ENCODE measurements at regions not wholly inside any gene's neighbourhood (a gene's known extent, or its start where the extent isn't known, plus 50 kb on each side); places are given as distances from the start of the nearest gene placed in this dataset.

DNA sequence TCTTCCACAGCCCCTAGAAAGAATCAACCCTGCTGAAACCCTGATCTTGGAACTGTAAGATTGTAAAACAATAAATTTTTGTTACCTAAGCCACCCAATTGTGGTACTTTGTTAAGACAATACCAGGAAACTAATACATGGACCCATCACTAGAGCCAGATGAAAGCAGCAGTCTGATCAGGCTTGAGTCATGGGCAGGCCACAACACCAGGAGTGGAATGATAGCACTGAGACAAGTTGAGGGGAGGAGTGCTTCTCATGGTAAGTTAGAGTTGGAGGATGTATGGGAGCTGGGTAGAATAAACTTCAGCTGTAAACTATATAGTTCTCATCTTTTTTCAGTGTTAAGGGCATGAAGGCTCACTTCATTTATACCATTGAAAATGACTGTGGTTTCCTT is 164.4 kb upstream of the OR13F1 start:
- in situ Hi-C loops (cut with HindIII; ENCODE audit: low pct_unique_long_range_greater_than_20kb, low sequenced_read_pairs), result no loop called here
- intact Hi-C loops (cut with micrococcal nuclease; ENCODE audit: unreplicated experiment), result no loop called here
- Histone ChIP-seq H3K36me3 (ENCODE audit: control insufficient read depth, insufficient read depth, low read length) (no peaks in the 10 kb centered on the region), H3K9me3 (ENCODE audit: control insufficient read depth, insufficient read depth, low read depth, low read length) (no peaks in the 10 kb centered on the region), H3K27me3 (ENCODE audit: control insufficient read depth, insufficient read depth, low read length) (no peaks in the 10 kb centered on the region), H3K27ac (ENCODE audit: low read length) (no peak overlapping the region), H3K4me3 (ENCODE audit: low read depth in 2 of 2, low read length in 2 of 2) (no peak overlapping the region), H3K4me1 (ENCODE audit: control insufficient read depth, insufficient read depth, low read length) (no peaks in the 10 kb centered on the region)
- DNase-seq (ENCODE audit: low read depth, low spot score) (no peak), ATAC-seq (no peak)
- TF ChIP-seq, protein P1, sequence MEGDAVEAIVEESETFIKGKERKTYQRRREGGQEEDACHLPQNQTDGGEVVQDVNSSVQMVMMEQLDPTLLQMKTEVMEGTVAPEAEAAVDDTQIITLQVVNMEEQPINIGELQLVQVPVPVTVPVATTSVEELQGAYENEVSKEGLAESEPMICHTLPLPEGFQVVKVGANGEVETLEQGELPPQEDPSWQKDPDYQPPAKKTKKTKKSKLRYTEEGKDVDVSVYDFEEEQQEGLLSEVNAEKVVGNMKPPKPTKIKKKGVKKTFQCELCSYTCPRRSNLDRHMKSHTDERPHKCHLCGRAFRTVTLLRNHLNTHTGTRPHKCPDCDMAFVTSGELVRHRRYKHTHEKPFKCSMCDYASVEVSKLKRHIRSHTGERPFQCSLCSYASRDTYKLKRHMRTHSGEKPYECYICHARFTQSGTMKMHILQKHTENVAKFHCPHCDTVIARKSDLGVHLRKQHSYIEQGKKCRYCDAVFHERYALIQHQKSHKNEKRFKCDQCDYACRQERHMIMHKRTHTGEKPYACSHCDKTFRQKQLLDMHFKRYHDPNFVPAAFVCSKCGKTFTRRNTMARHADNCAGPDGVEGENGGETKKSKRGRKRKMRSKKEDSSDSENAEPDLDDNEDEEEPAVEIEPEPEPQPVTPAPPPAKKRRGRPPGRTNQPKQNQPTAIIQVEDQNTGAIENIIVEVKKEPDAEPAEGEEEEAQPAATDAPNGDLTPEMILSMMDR (IDR thresholded peaks at IDR 0.05), result no peak
- ChIA-PET CTCF (no interaction called here), POLR2A (no interaction called here)
- BruUV-seq (replicated peaks), result no TSS peak

DNA sequence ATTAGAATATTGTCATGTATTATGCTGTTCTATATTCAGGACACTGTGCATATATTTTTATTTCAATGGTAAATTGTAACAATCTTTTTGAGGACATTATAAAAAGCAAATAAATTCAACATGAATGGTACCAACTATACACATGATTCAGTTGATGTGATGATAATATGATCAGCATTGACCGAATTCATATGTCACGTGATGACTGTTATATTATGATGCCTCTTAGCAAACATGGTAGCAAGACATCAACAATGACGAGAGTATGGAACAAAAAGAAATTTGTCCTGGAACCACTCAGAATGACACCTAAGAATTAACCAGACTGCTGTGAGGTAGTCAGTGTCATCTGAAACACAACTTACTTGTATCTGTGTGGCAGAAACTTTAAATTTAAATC is 161.5 kb upstream of the OR13F1 start:
- ChIA-PET POLR2A (no interaction called here), CTCF (no interaction called here)
- TF ChIP-seq, protein P1 (IDR thresholded peaks at IDR 0.05), result no peak
- TF ChIP-seq, protein P2, sequence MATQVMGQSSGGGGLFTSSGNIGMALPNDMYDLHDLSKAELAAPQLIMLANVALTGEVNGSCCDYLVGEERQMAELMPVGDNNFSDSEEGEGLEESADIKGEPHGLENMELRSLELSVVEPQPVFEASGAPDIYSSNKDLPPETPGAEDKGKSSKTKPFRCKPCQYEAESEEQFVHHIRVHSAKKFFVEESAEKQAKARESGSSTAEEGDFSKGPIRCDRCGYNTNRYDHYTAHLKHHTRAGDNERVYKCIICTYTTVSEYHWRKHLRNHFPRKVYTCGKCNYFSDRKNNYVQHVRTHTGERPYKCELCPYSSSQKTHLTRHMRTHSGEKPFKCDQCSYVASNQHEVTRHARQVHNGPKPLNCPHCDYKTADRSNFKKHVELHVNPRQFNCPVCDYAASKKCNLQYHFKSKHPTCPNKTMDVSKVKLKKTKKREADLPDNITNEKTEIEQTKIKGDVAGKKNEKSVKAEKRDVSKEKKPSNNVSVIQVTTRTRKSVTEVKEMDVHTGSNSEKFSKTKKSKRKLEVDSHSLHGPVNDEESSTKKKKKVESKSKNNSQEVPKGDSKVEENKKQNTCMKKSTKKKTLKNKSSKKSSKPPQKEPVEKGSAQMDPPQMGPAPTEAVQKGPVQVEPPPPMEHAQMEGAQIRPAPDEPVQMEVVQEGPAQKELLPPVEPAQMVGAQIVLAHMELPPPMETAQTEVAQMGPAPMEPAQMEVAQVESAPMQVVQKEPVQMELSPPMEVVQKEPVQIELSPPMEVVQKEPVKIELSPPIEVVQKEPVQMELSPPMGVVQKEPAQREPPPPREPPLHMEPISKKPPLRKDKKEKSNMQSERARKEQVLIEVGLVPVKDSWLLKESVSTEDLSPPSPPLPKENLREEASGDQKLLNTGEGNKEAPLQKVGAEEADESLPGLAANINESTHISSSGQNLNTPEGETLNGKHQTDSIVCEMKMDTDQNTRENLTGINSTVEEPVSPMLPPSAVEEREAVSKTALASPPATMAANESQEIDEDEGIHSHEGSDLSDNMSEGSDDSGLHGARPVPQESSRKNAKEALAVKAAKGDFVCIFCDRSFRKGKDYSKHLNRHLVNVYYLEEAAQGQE (IDR thresholded peaks at IDR 0.05; ENCODE audit: insufficient read depth in 1 of 2, low read depth in 2 of 2, low read length in 1 of 2), result no peak
- TF ChIP-seq POLR2AphosphoS5 (IDR thresholded peaks at IDR 0.05; ENCODE audit: low read depth, low read length), result no peak
- no peak for TF ChIP-seq TCF7L2 (IDR thresholded peaks at IDR 0.05; ENCODE audit: low read depth, low read length)
- no peak for TF ChIP-seq SIN3A (IDR thresholded peaks at IDR 0.05; ENCODE audit: borderline replicate concordance, insufficient read depth, low read depth, low read length)
- H3K4me1 ChIP-seq (ENCODE audit: control insufficient read depth, insufficient read depth, low read length), result no peaks in the 10 kb centered on the region
- H3K27ac ChIP-seq (ENCODE audit: low read length), result no peak overlapping the region
- H3K4me3 ChIP-seq (ENCODE audit: low read depth in 2 of 2, low read length in 2 of 2), result no peak overlapping the region
- DNase-seq (ENCODE audit: low read depth, low spot score) (no peak), ATAC-seq (no peak)
- no TSS peak for BruUV-seq (replicated peaks)
- in situ Hi-C loops (cut with HindIII; ENCODE audit: low pct_unique_long_range_greater_than_20kb, low sequenced_read_pairs) (no loop called here), intact Hi-C loops (cut with micrococcal nuclease; ENCODE audit: unreplicated experiment) (no loop called here)
- H3K27me3 ChIP-seq (ENCODE audit: control insufficient read depth, insufficient read depth, low read length), result no peaks in the 10 kb centered on the region
- no peaks in the 10 kb centered on the region for H3K9me3 ChIP-seq (ENCODE audit: control insufficient read depth, insufficient read depth, low read depth, low read length)
- H3K36me3 ChIP-seq (ENCODE audit: control insufficient read depth, insufficient read depth, low read length), result no peaks in the 10 kb centered on the region

DNA sequence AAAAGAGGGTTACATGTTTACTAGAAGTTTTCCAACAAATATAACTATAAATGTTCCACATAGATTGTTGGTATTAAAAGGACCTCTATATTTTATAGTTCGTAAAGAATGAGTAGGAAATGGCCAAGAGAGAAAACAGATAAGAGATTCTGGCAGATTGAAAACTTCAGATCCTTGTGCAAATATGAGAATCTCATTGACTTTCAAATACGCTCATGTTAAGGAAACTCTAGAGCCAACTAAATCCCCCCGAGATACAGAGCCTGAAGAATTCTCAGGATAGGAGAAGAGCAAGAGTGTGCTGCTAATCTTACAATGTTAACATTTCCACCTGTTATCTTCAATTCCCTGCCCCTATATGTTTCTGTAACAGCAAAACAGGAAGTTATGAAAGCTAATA is 159.0 kb upstream of the OR13F1 start:
- intact Hi-C loops (cut with micrococcal nuclease; ENCODE audit: unreplicated experiment), result no loop called here
- no peak overlapping the region for H3K27ac ChIP-seq (ENCODE audit: low read length)
- no peak for TF ChIP-seq TCF7L2 (IDR thresholded peaks at IDR 0.05; ENCODE audit: low read depth, low read length)
- TF ChIP-seq, protein P2 (IDR thresholded peaks at IDR 0.05; ENCODE audit: insufficient read depth in 1 of 2, low read depth in 2 of 2, low read length in 1 of 2), result no peak
- TF ChIP-seq, protein P1 (IDR thresholded peaks at IDR 0.05), result no peak
- TF ChIP-seq POLR2AphosphoS5 (IDR thresholded peaks at IDR 0.05; ENCODE audit: low read depth, low read length), result no peak
- no TSS peak for BruUV-seq (replicated peaks)
- H3K4me1 ChIP-seq (ENCODE audit: control insufficient read depth, insufficient read depth, low read length), result no peaks in the 10 kb centered on the region
- no peak overlapping the region for H3K4me3 ChIP-seq (ENCODE audit: low read depth in 2 of 2, low read length in 2 of 2)
- H3K36me3 ChIP-seq (ENCODE audit: control insufficient read depth, insufficient read depth, low read length), result no peaks in the 10 kb centered on the region
- ChIA-PET POLR2A (no interaction called here), CTCF (no interaction called here)
- no peak for ATAC-seq
- H3K27me3 ChIP-seq (ENCODE audit: control insufficient read depth, insufficient read depth, low read length), result no peaks in the 10 kb centered on the region
- no peak for DNase-seq (ENCODE audit: low read depth, low spot score)
- in situ Hi-C loops (cut with HindIII; ENCODE audit: low pct_unique_long_range_greater_than_20kb, low sequenced_read_pairs), result no loop called here
- H3K9me3 ChIP-seq (ENCODE audit: control insufficient read depth, insufficient read depth, low read depth, low read length), result no peaks in the 10 kb centered on the region

Measured in Panc1 (cell line).